DND-41 (cell line): ENCODE measurements at regions not wholly inside any gene's neighbourhood (a gene's known extent, or its start where the extent isn't known, plus 50 kb on each side); places are given as distances from the start of the nearest gene placed in this dataset.

Experiments used
- CTCF ChIP-seq: IDR thresholded peaks from 2 replicates; pipeline ENCODE4 v1.5.1; 2012; ENCODE audit warnings: borderline replicate concordance, low read length, moderate library complexity, mild to moderate bottlenecking; ENCODE audit not compliant: poor library complexity, severe bottlenecking; ENCODE audit errors: extremely low read depth
- EZH2 ChIP-seq: IDR thresholded peaks from 3 replicates; pipeline ENCODE4 v1.6.1; 2012; ENCODE audit warnings: borderline replicate concordance, low read depth, mild to moderate bottlenecking, moderate library complexity, low read length, inconsistent platforms; ENCODE audit not compliant: severe bottlenecking

DNA sequence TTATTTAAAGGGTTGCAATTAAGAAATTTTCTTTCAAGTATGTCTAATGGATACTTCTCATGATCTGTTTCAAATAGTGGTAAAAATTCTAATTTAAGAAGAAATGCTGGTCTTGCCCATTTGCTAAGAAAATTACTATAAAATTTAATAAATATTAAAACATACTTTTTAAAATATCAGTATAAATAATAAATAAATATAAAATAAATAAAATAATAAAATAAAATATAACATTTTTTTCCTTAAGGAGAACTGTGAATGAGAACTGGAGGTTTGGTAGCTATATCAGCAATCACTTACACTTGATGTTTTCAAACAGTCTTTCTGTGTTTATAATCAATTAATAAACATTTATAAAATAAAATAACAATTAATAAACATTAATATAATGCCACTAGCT is 266.1 kb downstream of the HGF start:
- TF ChIP-seq CTCF (no peak), EZH2 (no peak)
